BJ (cell line): ENCODE measurements at regions not wholly inside any gene's neighbourhood (a gene's known extent, or its start where the extent isn't known, plus 50 kb on each side); places are given as distances from the start of the nearest gene placed in this dataset.

Source experiments
- CTCF ChIA-PET: fragments of 350-600 bp; formaldehyde crosslinking; extraction: SDS; loops from one replicate; lab custom pipeline; 2021; ENCODE audit warnings: antibody characterized with exemption, inconsistent platforms; lab: Yijun Ruan, JAX
- POLR2A ChIA-PET: fragments of 300-600 bp; sonication (Branson Sonifier 250); formaldehyde crosslinking; extraction: SDS; loops from one replicate; lab custom pipeline; 2021; ENCODE audit warnings: antibody characterized with exemption; lab: Charles Lee
- DNase-seq: peaks from one replicate; pipeline ENCODE4 v3.0.0-alpha.2; 2011; ENCODE audit warnings: low read depth
- H3K27me3 ChIP-seq: 2 replicates; pipeline ENCODE4 v1.6.0; 2011; ENCODE audit warnings: low read length; ENCODE audit not compliant: control insufficient read depth, insufficient read depth
- H3K36me3 ChIP-seq: 2 replicates; pipeline ENCODE4 v1.5.1; 2011; ENCODE audit warnings: low read length; ENCODE audit not compliant: control insufficient read depth, insufficient read depth
- H3K4me3 ChIP-seq: 2 replicates; pipeline ENCODE4 v1.5.1; 2011; ENCODE audit warnings: low read depth, mild to moderate bottlenecking, control low read depth, low read length
- TF ChIP-seq, protein P1 (sequence below): IDR thresholded peaks from 2 replicates; pipeline ENCODE4 v1.5.1; 2011; ENCODE audit warnings: low read depth, mild to moderate bottlenecking, control low read depth, inconsistent platforms, low read length, moderate library complexity; ENCODE audit not compliant: insufficient read depth

- TF ChIP-seq, protein P1, sequence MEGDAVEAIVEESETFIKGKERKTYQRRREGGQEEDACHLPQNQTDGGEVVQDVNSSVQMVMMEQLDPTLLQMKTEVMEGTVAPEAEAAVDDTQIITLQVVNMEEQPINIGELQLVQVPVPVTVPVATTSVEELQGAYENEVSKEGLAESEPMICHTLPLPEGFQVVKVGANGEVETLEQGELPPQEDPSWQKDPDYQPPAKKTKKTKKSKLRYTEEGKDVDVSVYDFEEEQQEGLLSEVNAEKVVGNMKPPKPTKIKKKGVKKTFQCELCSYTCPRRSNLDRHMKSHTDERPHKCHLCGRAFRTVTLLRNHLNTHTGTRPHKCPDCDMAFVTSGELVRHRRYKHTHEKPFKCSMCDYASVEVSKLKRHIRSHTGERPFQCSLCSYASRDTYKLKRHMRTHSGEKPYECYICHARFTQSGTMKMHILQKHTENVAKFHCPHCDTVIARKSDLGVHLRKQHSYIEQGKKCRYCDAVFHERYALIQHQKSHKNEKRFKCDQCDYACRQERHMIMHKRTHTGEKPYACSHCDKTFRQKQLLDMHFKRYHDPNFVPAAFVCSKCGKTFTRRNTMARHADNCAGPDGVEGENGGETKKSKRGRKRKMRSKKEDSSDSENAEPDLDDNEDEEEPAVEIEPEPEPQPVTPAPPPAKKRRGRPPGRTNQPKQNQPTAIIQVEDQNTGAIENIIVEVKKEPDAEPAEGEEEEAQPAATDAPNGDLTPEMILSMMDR, result no peak
- H3K4me3 ChIP-seq, result no peak overlapping the region
- no peaks in the 10 kb centered on the region for H3K27me3 ChIP-seq
- no peak for DNase-seq
- ChIA-PET POLR2A (no interaction called here), CTCF (interaction anchor here (0.5 kb wide), 1 partner anchor 987 kb away, joined by 3 read pairs; no protein-coding TSS in a partner anchor)
- no peaks in the 10 kb centered on the region for H3K36me3 ChIP-seq
Observed at GRCh38 chr18:38931754-38932050, 1366.1 kb upstream of the CELF4 start.

GRCh38 chr18:38930881-38931753 is 1365.5 kb upstream of the CELF4 start:
- POLR2A ChIA-PET, result no interaction called here

GRCh38 chr18:38923540-38923939 is 1357.9 kb upstream of the CELF4 start:
- Histone ChIP-seq H3K36me3 (no peaks in the 10 kb centered on the region), H3K27me3 (no peaks in the 10 kb centered on the region), H3K4me3 (no peak overlapping the region)
- CTCF ChIA-PET, result no interaction called here
- TF ChIP-seq, protein P1, result no peak
- POLR2A ChIA-PET, result no interaction called here
- DNase-seq, result no peak

More at GRCh38 chr18:38930881-38931753, 1365.5 kb upstream of the CELF4 start:
- no peak overlapping the region for H3K4me3 ChIP-seq
- TF ChIP-seq, protein P1, result no peak
- CTCF ChIA-PET, result no interaction called here
- DNase-seq, result no peak
- no peaks in the 10 kb centered on the region for H3K36me3 ChIP-seq
- H3K27me3 ChIP-seq, result no peaks in the 10 kb centered on the region

GRCh38 chr18:38923126-38923525 is 1357.5 kb upstream of the CELF4 start:
- no peak for DNase-seq
- H3K36me3 ChIP-seq, result no peaks in the 10 kb centered on the region
- no peak overlapping the region for H3K4me3 ChIP-seq
- no peaks in the 10 kb centered on the region for H3K27me3 ChIP-seq
- ChIA-PET POLR2A (no interaction called here), CTCF (no interaction called here)
- TF ChIP-seq, protein P1, result no peak

DNA sequence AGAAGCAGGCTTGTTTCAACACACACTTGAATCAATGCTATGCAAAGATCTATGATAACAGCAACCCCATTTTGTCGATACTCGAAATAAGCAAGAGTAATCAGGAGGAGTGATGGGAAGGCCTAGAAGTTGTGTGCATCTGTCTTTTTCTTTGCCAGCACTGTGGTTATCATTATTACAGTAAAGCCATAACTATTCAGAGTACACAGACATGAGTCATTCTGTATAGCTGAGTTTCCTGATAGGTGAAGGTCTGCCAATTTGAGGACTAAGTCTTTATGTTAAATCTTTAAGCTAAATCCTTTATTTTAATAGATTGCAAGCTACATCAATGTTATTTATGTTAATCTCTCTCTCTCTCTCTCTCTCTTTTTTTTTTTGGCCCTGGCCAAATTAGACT is 1344.4 kb upstream of the CELF4 start:
- ChIA-PET POLR2A (no interaction called here), CTCF (no interaction called here)
- TF ChIP-seq, protein P1, result no peak
- no peaks in the 10 kb centered on the region for H3K36me3 ChIP-seq
- no peaks in the 10 kb centered on the region for H3K27me3 ChIP-seq
- no peak overlapping the region for H3K4me3 ChIP-seq
- no peak for DNase-seq
